Activated CD4-positive, alpha-beta T cell treated with anti-CD3 and anti-CD28 coated beads, Interleukin-2, amount 50 U/mL, for 4 hours (primary cell): ENCODE measurements at regions not wholly inside any gene's neighbourhood (a gene's known extent, or its start where the extent isn't known, plus 50 kb on each side); places are given as distances from the start of the nearest gene placed in this dataset.

Source experiments
- DNase-seq, 2 experiments: peaks; one replicate each; pipeline ENCODE4 v3.0.0-alpha.2; 2020

- no peak for DNase-seq
Observed at GRCh38 chr1:181341026-181341632, 142.2 kb upstream of the CACNA1E start.

GRCh38 chr1:181344091-181344490 lies 139.2 kb upstream of the CACNA1E start:
- no peak for DNase-seq

- DNase-seq, result no peak
Observed at GRCh38 chr1:181345146-181345545, 138.2 kb upstream of the CACNA1E start.

- DNase-seq, result no peak
Observed at GRCh38 chr1:181347495-181348390, 135.6 kb upstream of the CACNA1E start.

GRCh38 chr1:181349512-181349911 lies 133.8 kb upstream of the CACNA1E start:
- DNase-seq, result no peak

GRCh38 chr1:181350131-181350530 lies 133.2 kb upstream of the CACNA1E start:
- no peak for DNase-seq

- no peak for DNase-seq
Observed at GRCh38 chr1:181351740-181352139, 131.6 kb upstream of the CACNA1E start.

GRCh38 chr1:181352695-181353094 lies 130.6 kb upstream of the CACNA1E start:
- DNase-seq, result no peak

GRCh38 chr1:181353526-181353925 lies 129.8 kb upstream of the CACNA1E start:
- DNase-seq, result no peak

- no peak for DNase-seq
Observed at GRCh38 chr1:181354865-181355264, 128.5 kb upstream of the CACNA1E start.

- no peak for DNase-seq
Observed at GRCh38 chr1:181356505-181357340, 126.6 kb upstream of the CACNA1E start.

- no peak for DNase-seq
Observed at GRCh38 chr1:181359012-181359411, 124.3 kb upstream of the CACNA1E start.

GRCh38 chr1:181364801-181365200 lies 118.5 kb upstream of the CACNA1E start:
- DNase-seq, result no peak

GRCh38 chr1:181366910-181367309 lies 116.4 kb upstream of the CACNA1E start:
- DNase-seq, result no peak

- DNase-seq, result no peak
Observed at GRCh38 chr1:181369416-181369815, 113.9 kb upstream of the CACNA1E start.

GRCh38 chr1:181383695-181384094 lies 99.6 kb upstream of the CACNA1E start:
- no peak for DNase-seq

GRCh38 chr1:181386340-181386739 lies 97.0 kb upstream of the CACNA1E start:
- DNase-seq, result no peak

- no peak for DNase-seq
Observed at GRCh38 chr1:181386951-181387350, 96.4 kb upstream of the CACNA1E start.

- DNase-seq, result no peak
Observed at GRCh38 chr1:181387702-181388101, 95.6 kb upstream of the CACNA1E start.

GRCh38 chr1:181390410-181391077 lies 92.8 kb upstream of the CACNA1E start:
- no peak for DNase-seq

- DNase-seq, result no peak
Observed at GRCh38 chr1:181391301-181391900, 91.9 kb upstream of the CACNA1E start.

GRCh38 chr1:181392133-181392532 lies 91.2 kb upstream of the CACNA1E start:
- no peak for DNase-seq
